ENCODE measurements at regions not wholly inside any gene's neighbourhood (a gene's known extent, or its start where the extent isn't known, plus 50 kb on each side); places are given as distances from the start of the nearest gene placed in this dataset.
"Not testable (repeated sequence)": the region's sequence is repeated elsewhere in the genome, so short reads cannot be mapped to it uniquely, and the experiment has no call there.

DNA sequence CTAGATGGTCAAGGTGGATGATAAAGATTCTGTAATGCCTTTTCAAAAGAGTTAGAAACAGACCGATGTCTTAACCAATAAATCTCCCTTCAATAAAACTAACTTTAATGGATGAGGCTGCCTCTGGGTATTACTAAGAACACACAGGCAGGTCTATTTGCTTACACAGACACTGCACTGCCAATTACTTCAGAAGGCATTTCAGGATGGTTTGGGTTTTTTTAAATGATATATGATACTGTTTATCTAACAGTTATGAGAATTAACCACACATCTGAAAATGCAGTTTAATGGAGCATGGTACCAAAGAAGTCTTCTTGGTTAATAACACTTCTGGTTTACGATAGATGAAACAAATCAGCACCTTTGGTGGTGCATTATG, 367.9 kb upstream of the GRAMD2B start:
- no peak for DNase-seq (ENCODE audit: low read depth in 2 of 3, low spot score in 2 of 3)

DNA sequence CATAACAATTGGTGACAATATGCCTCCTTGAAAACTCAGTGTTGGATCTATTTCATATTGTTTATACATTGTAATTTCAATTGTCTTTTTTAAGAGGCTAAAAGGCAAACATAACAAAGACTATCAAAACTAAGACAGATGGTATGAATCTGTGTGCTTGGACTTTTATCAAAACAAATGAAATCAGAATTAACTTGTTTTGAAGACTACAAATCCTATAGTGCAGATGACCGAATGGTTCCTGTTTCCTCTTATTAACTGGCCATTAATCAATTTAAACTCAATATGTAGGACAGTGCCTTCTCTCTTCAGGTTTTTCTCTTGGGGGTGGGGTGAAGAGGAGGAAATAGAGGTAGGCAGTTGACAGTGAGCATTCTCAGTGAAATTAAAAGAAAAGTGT, 366.9 kb upstream of the GRAMD2B start:
- no peak for DNase-seq (ENCODE audit: low read depth in 2 of 3, low spot score in 2 of 3)

DNA sequence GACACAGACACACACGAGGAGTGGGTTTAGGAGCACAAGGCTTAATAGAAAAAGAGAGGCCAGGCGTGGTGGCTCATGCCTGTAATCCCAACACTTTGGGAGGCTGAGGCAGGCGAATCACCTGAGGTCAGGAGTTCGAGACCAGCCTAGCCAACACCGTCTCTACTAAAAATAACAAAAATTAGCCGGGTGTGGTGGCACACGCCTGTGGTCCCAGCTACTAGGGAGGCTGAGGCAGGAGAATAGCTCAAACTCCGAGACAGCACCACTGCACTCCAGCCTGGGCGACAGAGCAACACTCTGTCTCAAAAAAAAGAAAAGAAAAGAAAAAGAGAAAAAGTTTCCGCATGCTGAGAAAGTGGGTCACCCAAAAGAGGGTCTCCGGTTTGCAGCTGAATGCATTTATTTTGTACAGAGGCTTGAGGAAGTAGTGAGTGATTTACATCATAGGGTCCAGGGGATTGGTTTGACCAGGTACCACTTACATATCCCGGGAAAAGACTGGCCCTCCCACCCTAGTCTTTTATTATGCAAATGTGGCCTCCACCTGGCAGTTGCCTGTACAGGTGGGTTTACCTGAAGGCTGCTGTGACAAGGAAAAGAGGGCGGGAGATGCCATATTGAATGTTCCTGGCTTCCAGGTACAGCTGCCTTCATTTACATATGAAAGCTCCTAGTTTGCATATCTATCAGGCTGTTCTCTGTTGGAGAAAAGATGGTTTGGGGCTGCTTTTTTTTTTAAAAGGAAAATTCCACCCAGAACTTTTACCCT, 366.2 kb upstream of the GRAMD2B start:
- no peak for DNase-seq (ENCODE audit: low read depth in 2 of 3, low spot score in 2 of 3)

DNA sequence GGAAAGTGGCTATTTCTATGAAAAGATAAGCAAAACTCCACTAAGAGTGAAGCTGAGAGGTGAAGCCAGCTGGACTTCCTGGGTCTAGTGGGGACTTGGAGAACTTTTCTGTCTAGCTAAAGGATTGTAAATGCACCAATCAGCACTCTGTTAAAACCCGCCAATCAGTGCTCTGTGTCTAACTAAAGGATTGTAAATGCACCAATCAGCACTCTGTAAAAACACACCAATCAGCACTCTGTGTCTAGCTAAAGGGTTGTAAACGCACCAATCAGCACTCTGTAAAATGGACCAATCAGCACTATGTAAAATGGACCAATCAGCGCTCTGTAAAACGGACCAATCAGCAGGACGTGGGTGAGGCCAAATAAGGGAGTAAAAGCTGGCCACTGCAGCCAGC, 364.8 kb upstream of the GRAMD2B start:
- not testable (repeated sequence) for DNase-seq (ENCODE audit: low read depth in 2 of 3, low spot score in 2 of 3)

DNA sequence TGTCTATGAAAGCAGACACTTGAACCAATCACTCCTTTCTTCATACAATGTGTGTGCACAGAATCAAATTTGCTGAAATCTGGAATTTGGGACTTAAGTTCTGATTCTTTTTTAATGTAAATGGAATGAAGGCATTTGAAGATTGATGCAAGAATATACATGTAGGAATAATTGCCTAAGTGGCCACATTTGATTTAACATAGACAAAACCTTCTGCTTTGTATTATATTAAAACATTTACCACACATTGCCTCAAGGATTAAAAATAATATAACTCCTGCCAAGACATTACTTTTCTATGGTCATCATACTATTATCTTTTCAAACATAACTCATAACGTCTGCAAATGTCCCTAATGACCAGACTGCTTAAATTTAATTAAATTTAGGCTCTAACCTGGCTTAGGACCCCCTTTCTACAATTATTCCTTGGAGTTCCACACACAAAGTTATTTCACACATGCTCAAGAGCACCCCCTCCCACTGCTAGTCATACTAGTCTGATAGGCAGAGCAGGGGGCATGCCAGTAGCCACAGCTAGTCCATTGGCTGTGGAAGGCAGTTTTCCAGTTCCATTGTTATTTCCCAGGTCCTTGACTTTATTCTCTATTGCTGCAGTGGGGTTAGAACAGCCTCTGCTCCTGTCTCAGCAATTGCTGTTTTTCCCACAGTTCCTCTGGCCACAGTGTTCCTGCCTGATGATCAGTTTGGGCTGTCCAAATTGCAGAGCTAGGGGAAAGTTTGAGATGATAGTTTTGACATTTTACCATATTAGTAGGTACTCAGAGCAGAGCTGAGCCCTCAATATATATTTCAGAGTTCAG, 360.6 kb upstream of the GRAMD2B start:
- no peak for DNase-seq (ENCODE audit: low read depth in 2 of 3, low spot score in 2 of 3)

DNA sequence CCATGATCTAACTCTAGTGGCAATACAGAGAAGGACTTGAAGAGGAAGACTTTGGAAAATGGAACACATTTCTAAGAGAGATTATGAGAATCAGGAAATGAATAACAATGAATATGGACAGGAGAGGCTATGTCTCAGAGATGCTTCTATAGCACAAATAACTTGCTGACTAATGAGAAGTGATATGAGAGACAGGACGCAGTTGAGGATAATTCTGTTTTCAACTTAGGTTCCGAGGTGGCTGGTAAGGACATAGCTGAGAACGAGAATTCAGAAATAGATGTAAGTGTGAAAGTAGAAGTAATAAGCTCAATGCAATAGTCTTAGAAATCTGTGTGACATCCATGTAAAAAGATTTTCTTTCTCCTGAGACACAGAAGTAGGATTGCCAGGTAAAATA, 358.1 kb upstream of the GRAMD2B start:
- no peak for DNase-seq (ENCODE audit: low read depth in 2 of 3, low spot score in 2 of 3)

DNA sequence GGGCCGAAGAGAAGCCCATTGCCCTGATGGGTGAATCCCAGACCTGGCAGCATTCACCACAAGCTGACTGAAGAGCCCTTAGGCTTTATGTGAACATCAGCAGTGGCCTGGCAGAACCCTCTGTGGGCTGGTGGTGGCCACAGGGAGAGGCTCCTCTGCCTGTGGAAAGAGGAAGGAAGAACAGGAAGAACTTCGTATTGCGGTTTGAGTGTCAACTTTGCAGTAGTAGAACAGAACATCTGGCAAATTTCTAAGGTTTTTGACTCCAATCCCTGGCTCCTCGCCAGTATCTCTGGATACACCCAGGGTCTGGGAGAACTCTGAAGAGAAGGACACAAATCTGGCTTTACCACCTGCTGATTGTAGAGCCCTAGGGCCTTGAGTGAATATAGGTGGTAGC, 356.4 kb upstream of the GRAMD2B start:
- no peak for DNase-seq (ENCODE audit: low read depth in 2 of 3, low spot score in 2 of 3)

DNA sequence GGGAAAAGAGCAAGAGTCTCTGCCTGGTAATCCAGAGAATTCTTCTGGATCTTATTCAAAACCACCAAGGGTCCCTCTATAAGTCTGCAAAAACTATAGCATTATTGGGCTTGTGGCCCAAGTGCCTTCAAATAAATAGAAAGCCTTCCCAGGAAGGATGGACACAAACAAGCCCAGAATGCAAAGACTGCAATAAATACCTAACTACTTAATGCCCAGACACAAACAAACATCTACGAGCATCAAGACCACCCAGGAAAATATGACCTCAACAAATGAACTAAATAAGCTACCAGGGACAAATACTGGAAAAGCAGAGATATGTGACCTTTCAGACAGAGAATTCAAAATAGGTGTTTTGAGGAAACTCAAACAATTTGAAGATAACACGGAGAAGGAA, 355.8 kb upstream of the GRAMD2B start:
- DNase-seq (ENCODE audit: low read depth in 2 of 3, low spot score in 2 of 3): no peak

DNA sequence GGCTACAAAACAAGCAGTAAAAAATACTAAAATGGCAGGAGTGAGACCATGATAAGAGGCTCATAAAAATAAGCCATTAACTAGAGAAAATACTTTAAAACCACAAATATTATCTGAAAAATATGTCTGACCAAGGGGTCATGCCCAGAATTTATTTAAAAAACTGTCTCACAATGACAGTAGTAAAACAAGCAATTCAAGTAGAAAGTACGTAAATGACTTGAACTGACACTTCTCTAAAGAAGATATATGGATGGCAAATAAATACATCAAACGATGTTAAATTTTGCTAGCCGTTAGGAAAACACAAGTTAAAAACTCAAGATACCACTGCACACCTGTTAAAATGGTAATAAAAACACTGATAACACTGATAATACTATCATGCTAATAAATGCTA, 353.9 kb upstream of the GRAMD2B start:
- DNase-seq (ENCODE audit: low read depth in 2 of 3, low spot score in 2 of 3): no peak

DNA sequence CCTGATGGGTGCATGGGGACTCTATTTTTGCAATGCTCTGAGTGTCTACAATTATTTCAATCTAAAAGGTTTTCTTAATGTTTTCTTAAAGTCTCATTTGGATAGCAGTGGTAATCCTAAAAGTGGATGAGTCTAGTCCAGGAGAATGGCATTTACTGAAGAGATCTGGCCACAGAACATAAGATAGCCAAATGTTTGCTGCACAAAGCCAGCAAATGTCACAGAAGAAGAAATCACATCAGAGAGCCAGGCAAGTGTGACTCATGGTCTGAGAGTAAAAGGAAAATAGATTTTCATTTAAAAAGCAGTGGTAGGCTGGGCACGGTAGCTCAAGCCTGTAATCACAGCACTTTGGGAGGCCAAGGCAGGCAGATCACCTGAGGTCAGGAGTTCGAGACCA, 352.7 kb upstream of the GRAMD2B start:
- DNase-seq (ENCODE audit: low read depth in 2 of 3, low spot score in 2 of 3): no peak

DNA sequence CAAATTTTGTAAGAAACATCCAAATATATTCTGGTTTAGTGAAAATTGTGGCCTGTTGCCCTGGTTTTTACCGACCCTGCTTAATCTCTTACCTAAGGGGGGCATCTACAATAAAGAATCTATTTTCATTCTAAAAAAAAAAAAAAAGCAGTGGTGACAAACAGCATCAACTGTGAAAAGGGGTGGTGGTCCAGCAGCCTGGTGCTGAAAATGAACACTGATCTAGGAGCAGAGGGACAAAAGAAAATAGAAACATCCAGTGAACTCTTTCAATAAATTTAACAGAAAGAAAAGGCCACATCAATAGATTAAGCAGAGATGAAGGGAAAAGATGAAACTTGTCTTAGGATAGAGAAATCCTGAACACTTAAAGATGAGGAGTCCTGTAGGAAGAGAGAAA, 348.7 kb upstream of the GRAMD2B start:
- no peak for DNase-seq (ENCODE audit: low read depth in 2 of 3, low spot score in 2 of 3)

DNA sequence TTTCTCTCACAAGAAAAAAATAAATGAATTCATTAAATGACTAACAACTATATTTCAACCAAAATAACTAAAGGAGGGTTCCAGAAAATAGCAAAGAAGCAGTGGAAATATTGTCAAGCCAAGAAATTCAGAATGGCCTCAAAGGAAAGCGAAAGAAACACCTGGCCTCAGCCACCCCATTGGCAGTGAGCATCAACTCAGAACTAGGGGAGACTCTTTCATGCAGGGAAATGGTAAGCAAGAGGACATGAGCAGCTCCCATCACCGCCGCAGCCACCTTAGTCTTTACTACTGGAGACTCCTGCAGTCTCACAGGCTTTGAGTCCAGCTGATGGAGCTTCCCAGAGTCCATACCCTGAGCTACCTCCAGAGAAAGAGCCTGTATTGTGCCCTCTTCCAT, 343.9 kb upstream of the GRAMD2B start:
- DNase-seq (ENCODE audit: low read depth in 2 of 3, low spot score in 2 of 3): no peak

DNA sequence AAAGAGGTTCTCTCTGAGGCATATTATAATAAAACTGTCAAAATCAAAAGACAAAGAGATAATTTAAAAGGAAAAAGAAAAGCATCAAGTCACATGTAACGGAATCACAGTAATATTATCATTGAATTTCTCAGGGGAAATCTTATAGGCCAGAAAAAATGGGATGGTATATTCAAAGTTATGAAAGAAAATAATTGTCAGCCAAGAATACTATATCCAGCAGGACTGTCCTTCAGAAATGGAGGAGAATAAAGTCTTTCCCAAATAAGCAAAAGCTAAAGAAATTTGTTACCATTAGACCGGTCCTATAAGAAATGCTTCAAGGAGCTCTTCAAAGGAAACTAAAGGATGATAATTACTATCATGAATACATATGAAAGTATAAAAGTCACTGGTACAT, 342.0 kb upstream of the GRAMD2B start:
- DNase-seq (ENCODE audit: low read depth in 2 of 3, low spot score in 2 of 3): no peak

DNA sequence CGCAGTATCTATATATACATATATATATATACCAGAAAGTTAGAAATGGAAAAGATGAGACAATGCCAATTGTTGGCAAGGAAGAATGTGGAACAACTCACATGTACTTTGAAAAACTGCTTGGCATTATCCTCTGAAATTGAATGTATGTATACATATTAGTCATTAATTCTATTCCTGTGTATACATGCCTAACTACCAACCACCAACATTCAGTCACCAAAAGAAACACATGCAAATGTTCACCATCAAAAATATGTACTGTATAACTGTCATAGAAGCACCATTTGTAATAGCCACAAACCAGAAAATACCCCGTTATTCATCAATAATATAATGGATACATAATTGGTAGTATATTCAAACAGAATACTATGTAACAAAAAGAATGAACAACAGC, 330.2 kb upstream of the GRAMD2B start:
- no peak for DNase-seq (ENCODE audit: low read depth in 2 of 3, low spot score in 2 of 3)

DNA sequence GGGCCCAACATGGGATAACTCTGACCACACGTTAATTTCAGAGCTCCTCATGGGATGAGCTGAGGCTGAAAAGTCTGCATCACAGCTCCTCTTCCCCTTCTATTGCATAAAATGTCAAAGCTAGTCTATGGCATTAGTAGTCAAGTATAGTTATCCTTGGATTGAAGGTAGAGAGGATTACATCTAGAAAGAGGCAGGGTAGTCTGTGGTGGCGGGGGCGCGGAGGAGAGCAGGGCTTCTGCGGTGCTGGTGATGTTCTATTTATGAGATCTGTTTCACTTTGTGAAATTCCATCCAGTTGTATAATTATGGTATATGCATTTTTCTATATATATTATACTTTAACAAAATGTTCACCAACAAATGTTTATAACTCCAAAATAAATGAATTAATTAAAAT, 329.5 kb upstream of the GRAMD2B start:
- no peak for DNase-seq (ENCODE audit: low read depth in 2 of 3, low spot score in 2 of 3)

DNA sequence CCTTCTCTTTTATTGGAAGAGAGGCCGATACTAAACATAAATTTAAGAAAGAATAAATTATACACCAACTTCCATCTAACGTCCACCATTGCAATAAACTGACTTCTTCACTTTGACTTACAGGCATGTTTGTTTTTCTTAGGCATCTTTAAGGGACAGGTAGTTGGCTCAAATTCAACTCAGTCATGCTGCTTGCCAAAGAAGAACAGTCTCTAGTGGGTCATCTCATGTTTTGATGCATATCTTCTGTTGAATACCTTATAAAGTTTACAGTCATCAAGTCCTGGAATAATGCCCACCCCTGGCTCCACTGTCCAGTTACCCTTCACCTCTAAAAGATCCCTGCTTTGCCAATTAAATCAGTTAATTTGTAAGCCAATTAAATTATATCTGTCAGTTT, 328.2 kb upstream of the GRAMD2B start:
- DNase-seq (ENCODE audit: low read depth in 2 of 3, low spot score in 2 of 3): no peak

DNA sequence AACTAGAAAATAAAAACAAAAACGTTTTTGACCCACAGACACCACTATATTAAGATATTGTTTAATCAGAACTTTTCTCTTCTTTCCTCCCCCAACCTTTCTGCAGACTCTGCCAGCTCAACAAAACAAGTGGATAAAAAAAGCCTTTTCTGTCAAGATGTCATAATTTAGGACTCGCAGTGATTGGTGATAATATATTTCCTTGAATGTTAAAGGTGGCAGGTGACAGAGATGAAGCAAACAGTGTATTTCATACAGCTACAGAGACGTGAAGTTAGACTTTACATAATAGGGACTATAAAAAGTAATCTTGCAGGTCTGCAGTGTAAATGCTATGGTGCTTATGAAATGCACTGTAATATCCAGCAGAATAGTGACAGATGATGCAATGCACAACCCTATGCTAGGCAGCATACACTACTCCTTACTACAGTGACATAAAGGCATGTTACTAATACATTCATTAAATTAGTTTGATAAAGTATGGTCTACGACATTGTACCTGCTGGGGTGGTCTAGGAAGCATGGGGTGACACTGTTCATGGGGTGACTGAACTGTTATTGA, 326.7 kb upstream of the GRAMD2B start:
- DNase-seq (ENCODE audit: low read depth in 2 of 3, low spot score in 2 of 3): no peak

DNA sequence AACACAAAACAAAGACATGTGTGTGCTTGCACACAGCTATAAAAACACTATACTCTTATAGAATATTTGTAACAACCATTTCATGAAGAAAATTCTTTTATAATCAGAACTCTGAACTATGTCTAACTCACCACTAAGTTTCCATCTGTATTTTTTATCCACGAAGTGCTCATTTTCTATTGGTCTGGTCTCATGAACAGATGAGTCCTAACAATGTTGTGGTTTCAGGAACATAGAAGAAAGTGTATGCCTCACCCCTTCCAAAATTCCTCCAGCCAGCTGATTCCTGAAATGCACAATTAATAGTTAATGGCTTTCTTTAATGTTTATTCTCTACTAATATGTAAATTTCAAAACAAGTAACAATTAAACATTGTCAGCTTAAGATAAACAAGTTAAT, 325.3 kb upstream of the GRAMD2B start:
- DNase-seq (ENCODE audit: low read depth in 2 of 3, low spot score in 2 of 3): no peak

DNA sequence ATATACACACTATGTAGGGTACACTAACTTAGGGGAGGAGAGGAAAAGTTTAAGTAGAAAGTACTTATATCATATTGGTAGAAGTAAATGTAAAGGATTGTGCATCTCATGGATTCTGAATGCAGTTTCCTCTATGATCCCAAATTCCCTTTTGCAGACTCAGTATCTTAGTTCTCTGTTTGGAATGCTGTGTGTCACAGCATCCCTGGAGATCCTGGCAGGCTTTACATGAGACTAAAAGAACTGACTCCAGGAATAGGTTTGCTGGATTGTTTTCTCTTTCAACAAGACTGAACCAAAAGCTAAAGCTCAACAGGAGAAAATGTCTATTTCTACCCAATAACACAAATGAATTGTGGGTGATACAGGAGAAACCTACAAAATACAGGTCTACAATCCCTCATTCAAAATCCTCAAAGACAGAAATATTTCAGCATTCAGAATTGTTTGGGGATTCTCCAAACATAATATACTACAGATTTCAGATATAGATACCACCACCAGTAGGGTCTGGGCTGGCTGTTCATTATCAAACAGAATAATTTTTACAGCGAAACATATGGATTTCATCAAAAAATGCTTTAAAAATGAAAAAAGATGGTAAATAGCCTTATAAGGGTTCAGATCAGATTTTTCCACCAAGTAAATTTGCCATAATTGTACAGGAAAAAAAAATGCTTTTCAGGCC, 324.7 kb upstream of the GRAMD2B start:
- no peak for DNase-seq (ENCODE audit: low read depth in 2 of 3, low spot score in 2 of 3)

DNA sequence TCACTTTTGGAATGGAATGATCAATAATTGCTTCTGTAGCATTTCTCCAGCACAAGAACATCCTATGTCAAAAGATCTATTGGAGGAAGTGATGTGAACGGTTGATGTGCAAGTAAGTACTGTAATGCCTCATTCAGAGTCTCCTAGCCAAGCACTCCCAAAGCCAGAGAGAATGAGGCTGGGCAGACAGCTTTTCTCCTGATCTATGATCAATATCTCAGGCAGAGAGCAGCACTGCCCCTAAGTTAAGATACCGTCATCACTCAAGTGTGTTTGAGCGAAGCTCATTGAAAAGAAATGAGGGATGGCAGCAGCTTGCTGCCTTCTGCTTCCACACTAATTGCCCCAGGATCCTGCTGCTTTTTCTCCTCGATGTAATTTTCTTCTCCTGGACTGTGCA, 324.1 kb upstream of the GRAMD2B start:
- DNase-seq (ENCODE audit: low read depth in 2 of 3, low spot score in 2 of 3): no peak

DNA sequence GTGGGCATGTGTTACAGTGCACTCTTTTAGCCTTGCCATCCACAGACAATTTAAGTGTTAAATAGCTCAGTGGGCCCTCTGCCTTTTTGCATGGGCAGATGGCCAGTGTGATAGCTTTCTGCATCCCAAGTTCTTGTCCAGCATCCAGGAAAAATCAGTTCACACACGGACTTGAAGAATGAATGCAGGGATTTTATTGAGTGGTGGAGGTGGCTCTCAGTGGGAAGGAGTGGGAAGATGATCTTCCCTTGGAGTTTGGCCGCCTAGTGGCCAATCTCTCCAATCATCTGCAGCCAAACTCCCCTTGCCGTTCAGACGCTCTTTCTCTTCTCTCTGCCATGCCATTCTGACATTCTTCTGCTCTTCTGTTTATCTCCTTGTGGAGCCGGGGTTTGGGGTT, 322.4 kb upstream of the GRAMD2B start:
- no peak for DNase-seq (ENCODE audit: low read depth in 2 of 3, low spot score in 2 of 3)

DNA sequence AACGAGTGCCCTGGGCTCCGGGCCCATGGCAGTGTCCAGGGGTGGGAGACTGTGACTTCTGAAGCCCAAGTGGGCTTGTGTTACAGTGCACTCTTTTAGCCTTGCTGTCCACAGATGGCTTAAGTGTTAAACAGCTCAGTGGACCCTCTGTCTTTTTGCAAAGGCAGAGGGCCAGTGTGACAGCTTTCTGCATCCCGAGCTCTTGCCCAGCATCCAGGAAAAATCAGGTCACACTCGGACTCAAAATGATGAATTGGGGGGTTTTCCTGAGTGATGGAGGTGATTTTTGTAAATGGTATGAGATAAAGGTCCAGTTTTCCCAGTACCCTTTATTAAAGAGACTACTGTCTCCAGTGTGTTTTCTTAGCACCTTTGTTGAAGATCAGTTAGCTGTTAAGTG, 321.3 kb upstream of the GRAMD2B start:
- DNase-seq (ENCODE audit: low read depth in 2 of 3, low spot score in 2 of 3): no peak
